ENCODE measurements at regions not wholly inside any gene's neighbourhood (a gene's known extent, or its start where the extent isn't known, plus 50 kb on each side); places are given as distances from the start of the nearest gene placed in this dataset.

DNA sequence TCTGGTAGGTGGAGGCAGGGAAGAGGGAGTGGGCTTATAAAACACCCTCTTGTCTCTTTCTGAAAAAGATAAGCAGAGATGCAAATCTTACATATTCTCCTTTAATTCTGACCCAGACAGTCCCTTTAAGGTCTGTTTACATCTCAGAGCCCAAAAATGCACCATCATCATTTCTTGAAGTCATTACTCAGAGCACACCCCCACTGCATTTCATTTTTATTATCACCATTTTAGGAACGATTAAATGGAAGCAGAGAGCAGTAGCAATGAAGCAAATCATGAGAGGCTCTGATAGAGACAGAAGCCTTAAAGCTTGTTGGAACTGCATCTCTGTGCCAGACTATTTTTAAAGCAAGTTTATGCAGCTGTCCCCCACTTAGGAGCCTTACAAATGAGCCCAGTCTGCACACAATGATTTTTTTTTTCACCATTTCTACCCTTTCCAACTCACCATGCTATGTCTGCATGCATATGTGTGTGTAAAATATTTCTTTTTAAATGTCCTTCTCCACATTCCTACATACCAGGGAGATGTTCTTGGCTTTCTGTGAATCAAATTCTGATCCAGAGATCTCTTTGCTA lies 311.0 kb downstream of the GRIN2B start:
- H3K36me3 ChIP-seq (ENCODE audit: control insufficient read depth in 1 of 2, insufficient read depth in 2 of 2, low read length in 2 of 2), result no peaks in the 10 kb centered on the region
- no peak overlapping the region for H3K4me3 ChIP-seq (ENCODE audit: low read depth in 1 of 2, low read length in 2 of 2)
- no peak overlapping the region for H3K27ac ChIP-seq (ENCODE audit: low read length)
- H3K27me3 ChIP-seq (ENCODE audit: low read depth, low read length), result no peaks in the 10 kb centered on the region
- no peaks in the 10 kb centered on the region for H3K9me3 ChIP-seq (ENCODE audit: control insufficient read depth in 1 of 2, low read length in 2 of 2)
- no peaks in the 10 kb centered on the region for H3K4me1 ChIP-seq (ENCODE audit: control insufficient read depth in 1 of 2, insufficient read depth in 2 of 2, low read length in 2 of 2)

DNA sequence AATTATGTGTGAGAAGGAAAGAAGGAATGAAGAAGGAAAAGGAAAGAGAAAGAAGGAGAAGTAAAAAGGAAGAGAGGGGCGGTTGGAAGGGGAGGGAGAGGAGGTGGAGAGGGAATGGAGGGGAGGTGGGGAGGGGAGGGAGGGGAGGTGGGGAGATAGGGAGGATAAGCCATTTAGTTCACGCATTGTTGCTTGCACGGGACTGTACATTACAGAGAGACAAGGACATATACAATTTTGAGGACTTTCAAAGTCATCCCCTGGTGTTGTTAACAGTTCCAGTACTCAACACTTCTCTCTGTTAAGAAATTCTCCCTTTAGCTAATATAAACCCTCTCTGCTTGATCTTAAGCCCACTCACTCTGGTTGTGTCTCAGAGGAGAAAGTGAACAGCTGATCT lies 312.5 kb downstream of the GRIN2B start:
- H3K27ac ChIP-seq (ENCODE audit: low read length), result no peak overlapping the region
- no peak overlapping the region for H3K4me3 ChIP-seq (ENCODE audit: low read depth in 1 of 2, low read length in 2 of 2)
- H3K9me3 ChIP-seq (ENCODE audit: control insufficient read depth in 1 of 2, low read length in 2 of 2), result no peaks in the 10 kb centered on the region
- no peaks in the 10 kb centered on the region for H3K36me3 ChIP-seq (ENCODE audit: control insufficient read depth in 1 of 2, insufficient read depth in 2 of 2, low read length in 2 of 2)
- H3K27me3 ChIP-seq (ENCODE audit: low read depth, low read length), result no peaks in the 10 kb centered on the region
- H3K4me1 ChIP-seq (ENCODE audit: control insufficient read depth in 1 of 2, insufficient read depth in 2 of 2, low read length in 2 of 2), result no peaks in the 10 kb centered on the region

DNA sequence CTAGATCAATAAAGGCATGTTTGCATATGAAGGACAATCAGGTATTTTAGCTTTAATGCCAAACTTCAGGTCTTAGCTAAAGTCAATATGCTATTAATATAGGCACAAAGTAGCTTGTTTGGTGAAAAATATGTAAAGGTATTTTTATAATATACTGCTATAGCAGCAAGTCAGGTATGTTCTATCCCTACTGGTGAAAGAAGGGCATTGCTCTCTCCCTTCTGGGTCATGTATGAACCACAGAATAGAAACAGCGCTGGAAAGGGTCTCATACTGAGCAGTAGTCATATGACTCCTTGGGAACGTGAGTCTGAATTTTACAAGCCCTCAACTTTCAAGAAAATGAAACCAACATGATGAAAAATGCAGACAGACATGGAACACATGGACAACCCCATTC lies 314.6 kb downstream of the GRIN2B start:
- Histone ChIP-seq H3K9me3 (ENCODE audit: control insufficient read depth in 1 of 2, low read length in 2 of 2) (no peaks in the 10 kb centered on the region), H3K4me1 (ENCODE audit: control insufficient read depth in 1 of 2, insufficient read depth in 2 of 2, low read length in 2 of 2) (no peaks in the 10 kb centered on the region), H3K27me3 (ENCODE audit: low read depth, low read length) (no peaks in the 10 kb centered on the region), H3K36me3 (ENCODE audit: control insufficient read depth in 1 of 2, insufficient read depth in 2 of 2, low read length in 2 of 2) (no peaks in the 10 kb centered on the region), H3K4me3 (ENCODE audit: low read depth in 1 of 2, low read length in 2 of 2) (no peak overlapping the region), H3K27ac (ENCODE audit: low read length) (no peak overlapping the region)

DNA sequence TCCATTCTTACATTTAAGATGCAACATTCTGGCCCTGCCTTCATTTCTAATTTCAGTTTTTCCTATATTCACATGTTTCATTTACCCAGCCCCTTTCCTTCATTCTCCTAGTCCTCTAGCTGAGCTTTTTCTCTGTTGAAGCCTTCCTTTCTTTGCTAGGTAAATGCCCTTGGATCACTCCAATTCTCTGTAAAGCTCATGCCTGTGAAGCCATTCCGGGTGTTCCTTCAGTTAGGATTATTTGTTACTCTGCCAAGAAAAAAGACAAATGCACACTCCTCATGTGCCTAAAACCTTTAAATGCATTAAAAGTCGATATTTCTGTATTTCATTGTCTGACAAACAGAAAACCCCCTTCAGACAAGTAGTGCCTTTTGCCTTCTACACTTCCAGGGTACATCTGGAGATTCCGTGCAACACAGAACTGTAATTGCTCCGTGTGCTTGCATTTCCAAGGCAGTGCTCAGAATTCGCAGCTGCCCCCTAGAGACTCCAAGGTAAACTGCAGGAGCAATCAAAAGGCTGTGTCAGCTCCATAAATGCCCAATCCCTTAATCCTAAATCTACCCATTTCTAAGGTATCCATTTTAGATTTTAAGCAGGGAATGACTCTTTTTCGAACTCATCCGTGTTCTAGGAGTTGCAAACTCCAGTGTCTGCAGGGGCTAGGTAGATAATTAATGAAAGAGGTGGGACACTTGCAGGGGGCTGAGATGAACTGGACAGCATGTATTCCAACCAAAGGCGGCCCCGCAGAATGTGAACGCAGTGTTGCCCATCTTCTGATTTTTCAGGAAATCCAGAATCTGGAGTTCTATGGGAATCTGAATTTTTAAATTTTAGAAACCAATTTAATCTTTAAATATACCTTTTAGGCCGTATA lies 320.2 kb downstream of the GRIN2B start:
- Histone ChIP-seq H3K4me3 (ENCODE audit: low read depth in 1 of 2, low read length in 2 of 2) (no peak overlapping the region), H3K4me1 (ENCODE audit: control insufficient read depth in 1 of 2, insufficient read depth in 2 of 2, low read length in 2 of 2) (no peaks in the 10 kb centered on the region), H3K27ac (ENCODE audit: low read length) (no peak overlapping the region), H3K27me3 (ENCODE audit: low read depth, low read length) (no peaks in the 10 kb centered on the region), H3K36me3 (ENCODE audit: control insufficient read depth in 1 of 2, insufficient read depth in 2 of 2, low read length in 2 of 2) (no peaks in the 10 kb centered on the region), H3K9me3 (ENCODE audit: control insufficient read depth in 1 of 2, low read length in 2 of 2) (no peaks in the 10 kb centered on the region)

DNA sequence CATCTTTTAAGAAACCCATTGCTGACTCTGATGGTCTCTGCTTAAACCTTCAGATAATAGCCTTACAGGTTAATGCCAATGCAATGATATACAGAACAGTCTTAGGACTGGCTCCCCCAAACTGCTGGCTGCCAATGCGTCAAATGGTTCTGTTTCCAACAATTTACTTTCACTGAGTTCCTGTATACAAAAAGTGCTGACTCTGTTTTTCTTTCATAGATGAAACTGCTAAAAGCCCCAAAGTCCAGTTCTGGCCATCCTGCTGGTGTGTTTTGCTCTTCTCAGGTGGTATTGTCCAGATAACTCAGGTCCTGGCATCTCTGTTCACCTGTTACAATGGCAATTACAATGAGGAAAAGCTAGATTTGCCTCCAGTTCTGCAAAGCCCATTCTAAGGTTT lies 326.9 kb downstream of the GRIN2B start:
- no peaks in the 10 kb centered on the region for H3K36me3 ChIP-seq (ENCODE audit: control insufficient read depth in 1 of 2, insufficient read depth in 2 of 2, low read length in 2 of 2)
- H3K4me3 ChIP-seq (ENCODE audit: low read depth in 1 of 2, low read length in 2 of 2), result no peak overlapping the region
- H3K27ac ChIP-seq (ENCODE audit: low read length), result no peak overlapping the region
- no peaks in the 10 kb centered on the region for H3K27me3 ChIP-seq (ENCODE audit: low read depth, low read length)
- H3K9me3 ChIP-seq (ENCODE audit: control insufficient read depth in 1 of 2, low read length in 2 of 2), result no peaks in the 10 kb centered on the region
- H3K4me1 ChIP-seq (ENCODE audit: control insufficient read depth in 1 of 2, insufficient read depth in 2 of 2, low read length in 2 of 2), result no peaks in the 10 kb centered on the region

DNA sequence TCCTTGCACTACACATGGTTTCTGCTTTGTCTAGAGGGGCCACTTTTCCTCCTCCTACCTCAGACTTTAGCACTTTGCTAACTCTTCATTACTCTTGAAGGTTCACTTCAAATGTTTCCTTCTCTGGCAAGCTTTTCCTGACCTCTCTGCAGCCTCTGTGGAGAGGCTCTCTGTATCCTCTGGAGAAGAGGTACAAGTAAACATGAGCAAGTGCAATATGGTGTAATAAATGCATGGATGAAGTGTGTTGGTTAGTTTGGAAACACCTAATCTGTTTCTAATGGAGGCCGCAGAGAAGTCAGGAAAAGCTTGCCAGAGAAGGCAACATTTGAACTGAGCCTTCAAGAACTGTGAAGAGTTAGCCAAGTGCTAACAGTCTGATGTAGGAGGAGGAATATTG lies 329.3 kb downstream of the GRIN2B start:
- Histone ChIP-seq H3K9me3 (ENCODE audit: control insufficient read depth in 1 of 2, low read length in 2 of 2) (no peaks in the 10 kb centered on the region), H3K4me1 (ENCODE audit: control insufficient read depth in 1 of 2, insufficient read depth in 2 of 2, low read length in 2 of 2) (no peaks in the 10 kb centered on the region), H3K27ac (ENCODE audit: low read length) (no peak overlapping the region), H3K36me3 (ENCODE audit: control insufficient read depth in 1 of 2, insufficient read depth in 2 of 2, low read length in 2 of 2) (no peaks in the 10 kb centered on the region), H3K4me3 (ENCODE audit: low read depth in 1 of 2, low read length in 2 of 2) (no peak overlapping the region), H3K27me3 (ENCODE audit: low read depth, low read length) (no peaks in the 10 kb centered on the region)

DNA sequence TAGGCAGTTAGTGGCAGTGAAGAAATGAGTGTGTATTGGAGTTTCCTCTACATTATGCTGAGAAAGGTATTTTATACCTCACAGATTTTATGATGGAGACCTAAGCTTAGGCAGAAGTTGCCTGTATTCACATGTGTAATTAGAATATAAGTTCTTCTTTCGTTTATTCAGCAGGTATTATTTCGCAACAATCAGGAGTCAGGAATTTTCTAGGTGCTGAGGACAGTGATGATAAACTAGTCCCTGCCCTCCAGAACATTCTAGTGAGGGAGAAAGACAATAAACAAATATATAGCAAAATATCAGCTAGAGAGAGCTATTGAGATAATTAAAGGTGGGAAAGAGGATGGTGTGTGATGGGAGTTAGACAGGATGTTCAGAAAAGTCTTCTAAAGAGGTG lies 345.7 kb downstream of the GRIN2B start:
- no peaks in the 10 kb centered on the region for H3K4me1 ChIP-seq (ENCODE audit: control insufficient read depth in 1 of 2, insufficient read depth in 2 of 2, low read length in 2 of 2)
- no peaks in the 10 kb centered on the region for H3K27me3 ChIP-seq (ENCODE audit: low read depth, low read length)
- H3K27ac ChIP-seq (ENCODE audit: low read length), result no peak overlapping the region
- H3K36me3 ChIP-seq (ENCODE audit: control insufficient read depth in 1 of 2, insufficient read depth in 2 of 2, low read length in 2 of 2), result no peaks in the 10 kb centered on the region
- H3K4me3 ChIP-seq (ENCODE audit: low read depth in 1 of 2, low read length in 2 of 2), result no peak overlapping the region
- no peaks in the 10 kb centered on the region for H3K9me3 ChIP-seq (ENCODE audit: control insufficient read depth in 1 of 2, low read length in 2 of 2)

DNA sequence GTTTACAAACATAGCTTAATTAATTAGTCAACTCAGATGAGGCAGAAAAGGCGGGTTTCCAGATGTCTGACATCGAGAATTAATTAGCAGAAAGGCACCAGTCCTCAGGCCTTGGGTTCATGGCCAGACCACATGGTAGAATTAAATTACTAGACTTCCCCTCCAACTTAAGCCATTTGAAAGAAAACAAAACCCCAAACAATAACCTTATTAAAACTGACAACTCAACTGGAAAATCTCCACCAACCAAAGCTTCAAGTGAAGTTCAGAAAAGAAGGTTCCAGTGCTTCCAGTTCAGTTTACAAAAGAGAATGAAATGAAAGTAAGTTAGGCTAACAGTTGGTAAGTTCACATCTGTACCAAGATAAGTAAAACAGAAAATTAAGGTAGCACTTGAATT lies 349.5 kb downstream of the GRIN2B start:
- H3K27ac ChIP-seq (ENCODE audit: low read length), result no peak overlapping the region

DNA sequence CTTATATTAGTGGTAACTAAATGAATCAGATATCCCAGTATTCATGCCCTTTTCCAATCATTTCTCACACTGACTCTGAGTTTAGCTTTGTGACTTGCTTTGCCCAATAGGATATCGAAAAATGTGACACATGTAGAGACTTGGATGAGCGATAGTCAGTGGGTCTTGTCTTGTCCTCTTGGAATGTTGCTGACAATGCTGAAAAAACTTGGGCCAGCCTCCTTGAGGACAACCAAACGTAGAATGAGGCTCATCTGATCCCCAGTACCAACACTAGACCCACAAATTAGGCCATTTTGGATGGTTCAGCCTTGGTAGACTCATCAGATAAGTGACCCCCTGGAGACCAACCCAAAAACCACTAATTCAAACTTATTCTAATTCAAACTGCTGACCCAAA lies 351.0 kb downstream of the GRIN2B start:
- Histone ChIP-seq H3K36me3 (ENCODE audit: control insufficient read depth in 1 of 2, insufficient read depth in 2 of 2, low read length in 2 of 2) (no peaks in the 10 kb centered on the region), H3K27me3 (ENCODE audit: low read depth, low read length) (no peaks in the 10 kb centered on the region), H3K9me3 (ENCODE audit: control insufficient read depth in 1 of 2, low read length in 2 of 2) (no peaks in the 10 kb centered on the region), H3K27ac (ENCODE audit: low read length) (no peak overlapping the region), H3K4me3 (ENCODE audit: low read depth in 1 of 2, low read length in 2 of 2) (no peak overlapping the region), H3K4me1 (ENCODE audit: control insufficient read depth in 1 of 2, insufficient read depth in 2 of 2, low read length in 2 of 2) (no peaks in the 10 kb centered on the region)

More for the DNA sequence above, 349.5 kb downstream of the GRIN2B start:
- Histone ChIP-seq H3K36me3 (ENCODE audit: control insufficient read depth in 1 of 2, insufficient read depth in 2 of 2, low read length in 2 of 2) (no peaks in the 10 kb centered on the region), H3K4me1 (ENCODE audit: control insufficient read depth in 1 of 2, insufficient read depth in 2 of 2, low read length in 2 of 2) (no peaks in the 10 kb centered on the region), H3K4me3 (ENCODE audit: low read depth in 1 of 2, low read length in 2 of 2) (no peak overlapping the region), H3K9me3 (ENCODE audit: control insufficient read depth in 1 of 2, low read length in 2 of 2) (no peaks in the 10 kb centered on the region), H3K27me3 (ENCODE audit: low read depth, low read length) (no peaks in the 10 kb centered on the region)

DNA sequence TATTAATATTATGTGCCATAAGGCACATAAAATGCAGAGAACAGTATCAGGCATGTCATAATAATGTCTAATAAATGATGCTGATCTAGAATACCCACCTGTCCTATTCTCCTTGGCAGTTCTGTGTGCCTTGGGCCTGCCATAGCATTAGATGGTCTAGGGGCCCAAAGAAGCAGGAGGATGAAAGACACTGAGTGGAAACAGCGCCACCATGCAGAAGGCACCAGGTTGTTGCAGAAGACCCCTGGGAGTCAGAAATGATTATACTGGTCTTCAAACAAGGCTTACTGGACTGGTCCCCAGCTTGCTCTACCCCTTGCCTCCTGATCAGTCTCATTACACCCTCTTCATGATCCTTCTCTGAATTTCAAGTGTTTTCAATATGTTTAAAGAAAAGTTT lies 353.3 kb downstream of the GRIN2B start:
- Histone ChIP-seq H3K27me3 (ENCODE audit: low read depth, low read length) (no peaks in the 10 kb centered on the region), H3K36me3 (ENCODE audit: control insufficient read depth in 1 of 2, insufficient read depth in 2 of 2, low read length in 2 of 2) (no peaks in the 10 kb centered on the region), H3K4me3 (ENCODE audit: low read depth in 1 of 2, low read length in 2 of 2) (no peak overlapping the region), H3K4me1 (ENCODE audit: control insufficient read depth in 1 of 2, insufficient read depth in 2 of 2, low read length in 2 of 2) (no peaks in the 10 kb centered on the region), H3K27ac (ENCODE audit: low read length) (no peak overlapping the region), H3K9me3 (ENCODE audit: control insufficient read depth in 1 of 2, low read length in 2 of 2) (no peaks in the 10 kb centered on the region)

DNA sequence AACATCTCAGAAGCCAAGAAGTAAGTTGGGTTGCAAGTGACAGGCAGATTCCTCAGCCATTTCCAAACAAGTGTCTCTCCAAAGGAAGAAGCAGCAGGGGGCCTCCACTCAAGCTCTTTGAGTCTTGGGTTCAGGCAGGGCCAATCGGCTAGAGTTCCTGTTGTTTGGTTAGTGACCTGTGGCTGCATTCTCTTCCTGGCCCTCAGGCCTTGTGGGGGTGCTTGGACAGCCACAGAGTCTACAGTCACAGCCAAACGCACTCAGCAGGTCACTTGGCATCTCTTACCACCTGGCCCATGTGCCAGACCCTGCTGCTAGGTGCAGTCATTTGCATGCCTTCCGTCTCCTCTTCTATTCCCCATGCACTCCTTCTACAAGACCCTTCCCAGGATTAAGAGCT lies 353.9 kb downstream of the GRIN2B start:
- Histone ChIP-seq H3K4me3 (ENCODE audit: low read depth in 1 of 2, low read length in 2 of 2) (no peak overlapping the region), H3K36me3 (ENCODE audit: control insufficient read depth in 1 of 2, insufficient read depth in 2 of 2, low read length in 2 of 2) (no peaks in the 10 kb centered on the region), H3K27ac (ENCODE audit: low read length) (no peak overlapping the region), H3K9me3 (ENCODE audit: control insufficient read depth in 1 of 2, low read length in 2 of 2) (no peaks in the 10 kb centered on the region), H3K4me1 (ENCODE audit: control insufficient read depth in 1 of 2, insufficient read depth in 2 of 2, low read length in 2 of 2) (no peaks in the 10 kb centered on the region), H3K27me3 (ENCODE audit: low read depth, low read length) (no peaks in the 10 kb centered on the region)

DNA sequence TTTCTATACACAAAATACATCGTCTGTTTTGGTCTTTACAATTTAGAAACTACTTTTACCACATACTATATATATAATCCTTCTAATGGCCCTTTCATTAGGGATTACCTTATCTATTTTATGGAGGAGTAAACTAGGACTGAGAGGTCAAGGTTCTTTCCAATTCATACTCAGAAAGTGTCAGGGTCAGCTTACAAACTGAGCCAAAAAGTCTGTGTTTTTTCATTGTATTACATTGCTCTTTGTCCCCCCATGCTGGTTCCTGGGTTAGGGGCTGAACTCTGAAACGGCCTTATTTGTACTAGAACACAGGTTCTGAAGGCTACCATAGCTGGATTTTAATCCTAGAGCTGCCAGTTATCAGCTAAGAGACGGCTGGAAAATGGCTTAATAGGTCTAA lies 368.1 kb downstream of the GRIN2B start:
- H3K36me3 ChIP-seq (ENCODE audit: control insufficient read depth in 1 of 2, insufficient read depth in 2 of 2, low read length in 2 of 2), result no peaks in the 10 kb centered on the region
- H3K27ac ChIP-seq (ENCODE audit: low read length), result no peak overlapping the region
- H3K9me3 ChIP-seq (ENCODE audit: control insufficient read depth in 1 of 2, low read length in 2 of 2), result no peaks in the 10 kb centered on the region
- H3K4me1 ChIP-seq (ENCODE audit: control insufficient read depth in 1 of 2, insufficient read depth in 2 of 2, low read length in 2 of 2), result no peaks in the 10 kb centered on the region
- H3K4me3 ChIP-seq (ENCODE audit: low read depth in 1 of 2, low read length in 2 of 2), result no peak overlapping the region
- no peaks in the 10 kb centered on the region for H3K27me3 ChIP-seq (ENCODE audit: low read depth, low read length)

Data from muscle layer of duodenum (tissue), 2 donors.